ENCODE measurements at regions not wholly inside any gene's neighbourhood (a gene's known extent, or its start where the extent isn't known, plus 50 kb on each side); places are given as distances from the start of the nearest gene placed in this dataset.

- no peak for FAIRE-seq
- H2BK120ac ChIP-seq (replicated peaks; ENCODE audit: low read depth, low read length): no peak overlapping the region
- CTCF ChIA-PET (ENCODE audit: partially characterized antibody): interaction anchor here (0.8 kb wide), 1 partner anchor 10 kb away, joined by 3 read pairs; no protein-coding TSS in a partner anchor
- no peak for TF ChIP-seq KDM4A (IDR thresholded peaks at IDR 0.05; ENCODE audit: low read depth, low read length, severe bottlenecking)
- no peak for TF ChIP-seq SP1 (IDR thresholded peaks at IDR 0.05; ENCODE audit: low read depth, low read length)
- TF ChIP-seq SIN3A (conservative IDR thresholded peaks at IDR 0.05 in 1 of 2, IDR thresholded peaks at IDR 0.05 in 1 of 2; ENCODE audit: low read depth in 1 of 2, low read length in 2 of 2): no peak
- no peak for TF ChIP-seq RAD21 (IDR thresholded peaks at IDR 0.05 in 1 of 2, conservative IDR thresholded peaks at IDR 0.05 in 1 of 2; ENCODE audit: low read depth in 2 of 2, low read length in 2 of 2)
- TF ChIP-seq POLR2A (IDR thresholded peaks at IDR 0.05; ENCODE audit: control extremely low read depth in 1 of 2, low read depth in 2 of 2, low read length in 2 of 2): no peak
- TF ChIP-seq ATF2 (IDR thresholded peaks at IDR 0.05; ENCODE audit: low read length): no peak
- TF ChIP-seq TEAD4 (IDR thresholded peaks at IDR 0.05; ENCODE audit: low read depth, low read length): no peak
- TF ChIP-seq SUZ12 (IDR thresholded peaks at IDR 0.05; ENCODE audit: low read length): no peak
- no peak for TF ChIP-seq CREB1 (IDR thresholded peaks at IDR 0.05)
- no peak for TF ChIP-seq TBP (IDR thresholded peaks at IDR 0.05; ENCODE audit: low read depth, low read length)
- TF ChIP-seq CBX8 (IDR thresholded peaks at IDR 0.05; ENCODE audit: borderline replicate concordance, low read depth, low read length): no peak
- no peak for TF ChIP-seq SP4 (IDR thresholded peaks at IDR 0.05; ENCODE audit: low read length)
Observed at GRCh38 chrX:124504111-124504983, 158.0 kb downstream of the SH2D1A start.

More at GRCh38 chrX:124504111-124504983, 158.0 kb downstream of the SH2D1A start:
- peaks cover 0 to 4% (median 0%) of the 10 kb centered on the region in 4 experiments; a peak in 1 of 7 replicates for H3K4me1 ChIP-seq (replicated peaks in 1 of 4; ENCODE audit: control insufficient read depth in 3 of 4, insufficient read depth in 4 of 4, low read length in 3 of 4)
- H3K9me3 ChIP-seq (ENCODE audit: insufficient read depth in 2 of 2, low read depth in 1 of 2, low read length in 1 of 2): no peaks in the 10 kb centered on the region; a peak in 1 of 4 replicates
- H4K20me1 ChIP-seq (replicated peaks in 1 of 2; ENCODE audit: control insufficient read depth in 1 of 2, insufficient read depth in 2 of 2, low read length in 2 of 2): no peaks in the 10 kb centered on the region
- no peak overlapping the region for H3K9ac ChIP-seq (replicated peaks in 1 of 4; ENCODE audit: extremely low read depth in 1 of 4, low read depth in 3 of 4, low read length in 3 of 4)
- no peak overlapping the region for H4K5ac ChIP-seq (ENCODE audit: insufficient read length, low read depth, low read length)
- no peaks in the 10 kb centered on the region for H3K23me2 ChIP-seq (ENCODE audit: low read depth, low read length)
- no peak overlapping the region for H2AFZ ChIP-seq (ENCODE audit: low read length)
- 92% methylated on average over 7 of the region's 7 CpGs; no CpG with 5 or more reads in 1 of the 2 experiments for WGBS, 2 experiments (ENCODE audit: extremely low coverage in 1 of 2, insufficient coverage in 1 of 2, insufficient read length in 1 of 2, insufficient replicate concordance in 2 of 2, low coverage in 1 of 2, low lambda C conversion rate in 2 of 2, missing lambda C conversion rate in 1 of 2)
- DNase-seq (ENCODE audit: low read depth in 1 of 2, low spot score in 2 of 2): no peak
- H3K18ac ChIP-seq (ENCODE audit: extremely low read depth, low read length): no peak overlapping the region
- H4K8ac ChIP-seq (ENCODE audit: extremely low read depth, insufficient read depth, low read length): no peak overlapping the region
- H3K79me2 ChIP-seq (ENCODE audit: control insufficient read depth in 1 of 2, insufficient read depth in 2 of 2, low read length in 2 of 2): no peaks in the 10 kb centered on the region
- H3K23ac ChIP-seq (ENCODE audit: insufficient read length): no peak overlapping the region
- POLR2A ChIA-PET (ENCODE audit: partially characterized antibody): no interaction called here
- no peak overlapping the region for H3K4me2 ChIP-seq (ENCODE audit: insufficient read depth in 1 of 2, low read depth in 2 of 2, low read length in 2 of 2)
- H3K4ac ChIP-seq (replicated peaks; ENCODE audit: insufficient read length, low read depth, low read length): no peak overlapping the region
- H2BK15ac ChIP-seq (ENCODE audit: low read length): no peak overlapping the region
- no peak overlapping the region for H3K4me3 ChIP-seq (ENCODE audit: extremely low read depth in 1 of 4, insufficient read depth in 2 of 4, low read depth in 3 of 4, low read length in 4 of 4)
- H3K56ac ChIP-seq (replicated peaks; ENCODE audit: insufficient read length, low read depth, low read length): no peak overlapping the region
- no peak overlapping the region for H4K91ac ChIP-seq (replicated peaks; ENCODE audit: insufficient read length, low read length)
- no peak overlapping the region for H3K14ac ChIP-seq (ENCODE audit: insufficient read length)
- no peak overlapping the region for H2BK5ac ChIP-seq (ENCODE audit: low read depth, low read length)
- no peaks in the 10 kb centered on the region for H3K36me3 ChIP-seq (ENCODE audit: control insufficient read depth in 2 of 4, insufficient read depth in 4 of 4, low read length in 3 of 4)
- H2BK20ac ChIP-seq (ENCODE audit: low read length): no peak overlapping the region
- H3K27me3 ChIP-seq (replicated peaks in 1 of 4; ENCODE audit: control insufficient read depth in 3 of 4, extremely low read depth in 1 of 4, insufficient read depth in 3 of 4, low read length in 3 of 4): no peaks in the 10 kb centered on the region
- no peaks in the 10 kb centered on the region for H3K79me1 ChIP-seq (ENCODE audit: low read depth, low read length)
- H2AK5ac ChIP-seq (ENCODE audit: low read depth, low read length): no peak overlapping the region
- H2BK12ac ChIP-seq (ENCODE audit: low read depth, low read length): no peak overlapping the region
- H3K27ac ChIP-seq (ENCODE audit: low read depth, low read length): no peak overlapping the region

Measured in H1 (cell line).